Endodermal cell (in vitro differentiated cells): ENCODE measurements at regions not wholly inside any gene's neighbourhood (a gene's known extent, or its start where the extent isn't known, plus 50 kb on each side); places are given as distances from the start of the nearest gene placed in this dataset.
A peak's percentile ranks its signal among the peaks of the same experiment; 100 is the strongest.

Source experiments
- DNase-seq: peaks from one replicate; pipeline ENCODE4 v3.0.0-alpha.2; 2017
- H3K27ac ChIP-seq: 2 replicates; pipeline ENCODE4 v1.5.1; 2013; ENCODE audit warnings: mild to moderate bottlenecking, low read depth, low read length, moderate library complexity
- H3K27me3 ChIP-seq: 2 replicates; pipeline ENCODE4 v1.6.1; 2013; ENCODE audit warnings: mild to moderate bottlenecking, low read length, moderate library complexity; ENCODE audit not compliant: insufficient read depth, control insufficient read depth, poor library complexity, severe bottlenecking
- H3K36me3 ChIP-seq: 2 replicates; pipeline ENCODE4 v1.7.0; 2013; ENCODE audit warnings: mild to moderate bottlenecking, low read length, moderate library complexity; ENCODE audit not compliant: control insufficient read depth, insufficient read depth
- H3K4me1 ChIP-seq: one replicate; pipeline ENCODE4 v1.7.0; 2013; ENCODE audit warnings: low read length; ENCODE audit not compliant: control insufficient read depth, insufficient read depth
- H3K4me3 ChIP-seq: 2 replicates; pipeline ENCODE4 v1.5.1; 2013; ENCODE audit warnings: mild to moderate bottlenecking, low read length, moderate library complexity
- H3K9ac ChIP-seq: 2 replicates; pipeline ENCODE4 v1.6.1; 2013; ENCODE audit warnings: mild to moderate bottlenecking, low read length, moderate library complexity; ENCODE audit not compliant: poor library complexity, severe bottlenecking; ENCODE audit errors: extremely low read depth
- H3K9me3 ChIP-seq: 2 replicates; pipeline ENCODE4 v1.6.1; 2013; ENCODE audit warnings: mild to moderate bottlenecking, low read length, moderate library complexity; ENCODE audit not compliant: control insufficient read depth
- H3K27ac Mint-ChIP-seq: 2 replicates; pipeline ENCODE4 v1.8.0; 2020; ENCODE audit warnings: mixed read lengths
- H3K27me3 Mint-ChIP-seq: 2 replicates; pipeline ENCODE4 v1.8.0; 2021; ENCODE audit warnings: mild to moderate bottlenecking, mixed read lengths; ENCODE audit not compliant: insufficient read depth
- H3K36me3 Mint-ChIP-seq: 2 replicates; pipeline ENCODE4 v1.8.0; 2020; ENCODE audit warnings: low read depth, mixed read lengths
- H3K4me1 Mint-ChIP-seq: 2 replicates; pipeline ENCODE4 v1.8.0; 2020; ENCODE audit warnings: mixed read lengths
- H3K4me3 Mint-ChIP-seq: 2 replicates; pipeline ENCODE4 v1.8.0; 2020; ENCODE audit warnings: mild to moderate bottlenecking, moderate library complexity, mixed read lengths
- H3K9me3 Mint-ChIP-seq: 2 replicates; pipeline ENCODE4 v1.8.0; 2020; ENCODE audit warnings: mild to moderate bottlenecking, mixed read lengths
- WGBS, 2 experiments: methylation state at CpG; one replicate each; pipeline versions ENCODE4 v1.1.5 to v1.1.7; 2013; ENCODE audit warnings: missing lambda C conversion rate in 2 of 2, mixed read lengths in 1 of 2; ENCODE audit not compliant: insufficient coverage in 1 of 2, insufficient read length in 1 of 2; 5-methylcytosine and 5-hydroxymethylcytosine counted together
- TF ChIP-seq, protein P1 (sequence below): fragments of 200-600 bp; sonication (generic); conservative IDR thresholded peaks from 2 replicates; pipeline ENCODE4 v1.5.0; 2021; ENCODE audit warnings: antibody characterized with exemption, mild to moderate bottlenecking

DNA sequence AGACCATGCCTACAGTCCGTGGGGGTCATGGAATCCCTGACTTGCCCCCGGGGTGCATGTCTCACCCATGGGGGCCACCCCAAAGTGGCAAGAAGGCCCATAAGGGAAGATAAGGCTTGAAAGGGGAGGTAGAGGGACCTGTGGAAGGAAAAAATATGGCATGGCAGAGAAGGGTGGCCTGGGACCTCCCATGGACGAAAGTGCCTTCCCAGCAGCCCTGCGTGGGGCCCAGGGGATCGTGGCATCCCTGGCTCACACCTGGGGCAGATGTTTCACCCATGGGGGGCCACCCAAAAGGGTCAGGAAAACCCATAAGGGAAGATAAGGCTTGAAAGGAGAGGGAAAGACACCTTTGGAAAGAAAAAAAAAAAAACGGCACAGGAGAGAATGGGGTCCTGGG is 264.6 kb downstream of the ALG10 start:
- H3K36me3 ChIP-seq = no peaks in the 10 kb centered on the region
- H3K27me3 Mint-ChIP-seq = no peaks in the 10 kb centered on the region
- no peak overlapping the region for H3K9ac ChIP-seq
- TF ChIP-seq, protein P1, sequence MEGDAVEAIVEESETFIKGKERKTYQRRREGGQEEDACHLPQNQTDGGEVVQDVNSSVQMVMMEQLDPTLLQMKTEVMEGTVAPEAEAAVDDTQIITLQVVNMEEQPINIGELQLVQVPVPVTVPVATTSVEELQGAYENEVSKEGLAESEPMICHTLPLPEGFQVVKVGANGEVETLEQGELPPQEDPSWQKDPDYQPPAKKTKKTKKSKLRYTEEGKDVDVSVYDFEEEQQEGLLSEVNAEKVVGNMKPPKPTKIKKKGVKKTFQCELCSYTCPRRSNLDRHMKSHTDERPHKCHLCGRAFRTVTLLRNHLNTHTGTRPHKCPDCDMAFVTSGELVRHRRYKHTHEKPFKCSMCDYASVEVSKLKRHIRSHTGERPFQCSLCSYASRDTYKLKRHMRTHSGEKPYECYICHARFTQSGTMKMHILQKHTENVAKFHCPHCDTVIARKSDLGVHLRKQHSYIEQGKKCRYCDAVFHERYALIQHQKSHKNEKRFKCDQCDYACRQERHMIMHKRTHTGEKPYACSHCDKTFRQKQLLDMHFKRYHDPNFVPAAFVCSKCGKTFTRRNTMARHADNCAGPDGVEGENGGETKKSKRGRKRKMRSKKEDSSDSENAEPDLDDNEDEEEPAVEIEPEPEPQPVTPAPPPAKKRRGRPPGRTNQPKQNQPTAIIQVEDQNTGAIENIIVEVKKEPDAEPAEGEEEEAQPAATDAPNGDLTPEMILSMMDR = no peak
- no peak overlapping the region for H3K27ac Mint-ChIP-seq
- DNase-seq = peak; percentile 14
- H3K9me3 ChIP-seq = peaks cover 64% of the 10 kb centered on the region
- H3K4me1 ChIP-seq = no peaks in the 10 kb centered on the region
- peaks cover 11% of the 10 kb centered on the region for H3K36me3 Mint-ChIP-seq
- H3K27me3 ChIP-seq = no peaks in the 10 kb centered on the region
- no peak overlapping the region for H3K27ac ChIP-seq
- H3K4me1 Mint-ChIP-seq = no peaks in the 10 kb centered on the region
- no peak overlapping the region for H3K4me3 ChIP-seq
- 73% methylated on average over 3 to 6 of the region's 6 CpGs for WGBS, 2 experiments
- H3K4me3 Mint-ChIP-seq = no peak overlapping the region
- no peaks in the 10 kb centered on the region for H3K9me3 Mint-ChIP-seq

DNA sequence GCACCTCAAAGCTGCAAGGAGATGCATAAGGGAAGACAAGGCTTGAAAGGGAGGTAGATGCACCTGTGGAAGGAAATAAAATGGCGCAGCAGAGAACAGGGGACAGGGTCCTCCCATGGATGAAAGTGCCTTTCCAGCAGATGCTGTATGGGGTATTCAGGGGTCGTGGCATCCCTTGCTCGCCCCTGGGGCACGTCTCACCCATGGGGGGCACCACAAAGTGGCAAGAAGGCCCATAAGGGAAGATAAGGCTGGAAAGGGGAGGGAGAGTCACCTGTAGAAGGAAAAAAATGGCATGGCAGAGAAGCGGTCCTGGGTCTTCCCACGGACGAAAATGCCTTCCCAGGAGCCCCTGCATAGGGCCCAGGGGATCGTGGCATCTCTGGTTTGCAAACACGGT is 265.1 kb downstream of the ALG10 start:
- Histone ChIP-seq H3K4me3 (no peak overlapping the region), H3K36me3 (no peaks in the 10 kb centered on the region), H3K27ac (no peak overlapping the region), H3K27me3 (no peaks in the 10 kb centered on the region), H3K9ac (no peak overlapping the region), H3K4me1 (no peaks in the 10 kb centered on the region), H3K9me3 (peaks cover 59% of the 10 kb centered on the region)
- Mint-ChIP-seq H3K4me1 (no peaks in the 10 kb centered on the region), H3K27me3 (no peaks in the 10 kb centered on the region), H3K9me3 (no peaks in the 10 kb centered on the region), H3K36me3 (peaks cover 9% of the 10 kb centered on the region), H3K4me3 (no peak overlapping the region), H3K27ac (no peak overlapping the region)
- TF ChIP-seq, protein P1 = no peak
- 56 to 68% methylated on average over 6 to 9 of the region's 9 CpGs for WGBS, 2 experiments
- peak; percentile 22 for DNase-seq

DNA sequence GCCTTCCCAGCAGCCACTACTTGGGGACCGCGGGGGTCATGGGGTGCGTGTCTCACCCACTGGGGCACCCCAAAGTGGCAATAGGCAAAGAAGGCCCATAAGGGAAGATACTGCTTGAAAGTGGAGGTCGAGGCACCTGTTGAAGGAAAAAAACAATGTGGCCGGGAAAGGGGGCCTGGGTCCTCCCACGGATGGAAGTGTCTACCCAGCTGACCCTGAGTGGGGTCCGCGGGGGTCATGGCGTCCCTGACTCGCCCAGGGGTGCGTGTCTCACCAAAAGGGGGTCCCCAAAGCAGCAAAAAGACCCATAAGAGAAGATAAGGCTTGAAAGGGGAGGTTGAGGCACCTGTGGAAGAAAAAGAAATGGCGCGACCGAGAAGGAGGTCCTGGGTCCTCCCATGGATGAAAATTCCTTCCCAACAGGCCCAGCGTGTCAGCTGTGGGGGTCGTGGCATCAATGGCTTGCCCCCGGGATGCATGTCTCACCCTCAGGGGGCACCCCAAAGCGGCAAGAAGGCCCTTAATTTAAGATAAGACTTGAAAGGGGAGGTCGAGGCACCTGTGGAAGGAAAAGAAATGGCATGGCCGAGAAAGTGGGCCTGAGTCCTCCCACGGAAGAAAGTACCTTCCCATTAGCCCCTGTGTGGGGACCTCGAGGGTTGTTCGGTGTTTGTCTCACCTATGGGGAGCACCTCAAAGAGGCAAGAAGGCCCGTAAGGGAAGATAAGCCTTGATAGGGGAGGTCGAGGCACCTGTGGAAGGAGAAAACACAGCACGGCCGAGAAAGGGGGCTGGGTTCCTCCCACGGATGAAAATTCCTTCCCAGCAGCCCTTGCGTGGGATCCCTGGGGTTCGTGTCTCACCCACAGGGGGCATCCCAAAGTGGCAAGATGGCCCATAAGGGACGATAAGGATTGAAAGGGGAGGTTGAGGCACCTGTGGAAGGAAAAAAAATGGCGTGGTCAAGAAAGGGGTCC is 266.0 kb downstream of the ALG10 start:
- H3K27ac ChIP-seq = no peak overlapping the region
- WGBS, 2 experiments = 74 to 75% methylated on average over 28 to 32 of the region's 32 CpGs
- H3K4me3 ChIP-seq = no peak overlapping the region
- no peaks in the 10 kb centered on the region for H3K27me3 Mint-ChIP-seq
- H3K27me3 ChIP-seq = no peaks in the 10 kb centered on the region
- TF ChIP-seq, protein P1 = no peak
- DNase-seq = peak; percentile 22
- H3K4me1 Mint-ChIP-seq = no peaks in the 10 kb centered on the region
- H3K27ac Mint-ChIP-seq = no peak overlapping the region
- no peaks in the 10 kb centered on the region for H3K36me3 ChIP-seq
- H3K4me3 Mint-ChIP-seq = no peak overlapping the region
- peaks cover 9% of the 10 kb centered on the region for H3K36me3 Mint-ChIP-seq
- H3K9me3 Mint-ChIP-seq = no peaks in the 10 kb centered on the region
- H3K9ac ChIP-seq = no peak overlapping the region
- no peaks in the 10 kb centered on the region for H3K4me1 ChIP-seq
- H3K9me3 ChIP-seq = peaks cover 54% of the 10 kb centered on the region
